ENCODE measurements at regions not wholly inside any gene's neighbourhood (a gene's known extent, or its start where the extent isn't known, plus 50 kb on each side); places are given as distances from the start of the nearest gene placed in this dataset.

GRCh38 chr13:50140581-50141374, 125.5 kb downstream of the KCNRG start:
- TF ChIP-seq CTCF (IDR thresholded peaks at IDR 0.05; ENCODE audit: control insufficient read depth, insufficient read depth, low read depth, low read length, missing control alignments), result no peak
- H3K4me3 ChIP-seq (ENCODE audit: control insufficient read depth, low read depth, low read length), result no peak overlapping the region
- no peak for DNase-seq (ENCODE audit: low read depth)

- TF ChIP-seq CTCF (IDR thresholded peaks at IDR 0.05; ENCODE audit: control insufficient read depth, insufficient read depth, low read depth, low read length, missing control alignments), result no peak
- no peak overlapping the region for H3K4me3 ChIP-seq (ENCODE audit: control insufficient read depth, low read depth, low read length)
- DNase-seq (ENCODE audit: low read depth), result no peak
These were observed 126.2 kb downstream of the KCNRG start for GRCh38 chr13:50141375-50141975.

- no peak for DNase-seq (ENCODE audit: low read depth)
- no peak overlapping the region for H3K4me3 ChIP-seq (ENCODE audit: control insufficient read depth, low read depth, low read length)
- TF ChIP-seq CTCF (IDR thresholded peaks at IDR 0.05; ENCODE audit: control insufficient read depth, insufficient read depth, low read depth, low read length, missing control alignments), result no peak
These were observed 129.3 kb downstream of the KCNRG start for GRCh38 chr13:50144246-50145160.

GRCh38 chr13:50149214-50149613, 134.0 kb downstream of the KCNRG start:
- TF ChIP-seq CTCF (IDR thresholded peaks at IDR 0.05; ENCODE audit: control insufficient read depth, insufficient read depth, low read depth, low read length, missing control alignments), result no peak
- no peak overlapping the region for H3K4me3 ChIP-seq (ENCODE audit: control insufficient read depth, low read depth, low read length)
- DNase-seq (ENCODE audit: low read depth), result no peak

- no peak for TF ChIP-seq CTCF (IDR thresholded peaks at IDR 0.05; ENCODE audit: control insufficient read depth, insufficient read depth, low read depth, low read length, missing control alignments)
- H3K4me3 ChIP-seq (ENCODE audit: control insufficient read depth, low read depth, low read length), result no peak overlapping the region
- DNase-seq (ENCODE audit: low read depth), result no peak
These were observed 134.7 kb downstream of the KCNRG start for GRCh38 chr13:50149932-50150331.

- no peak overlapping the region for H3K4me3 ChIP-seq (ENCODE audit: control insufficient read depth, low read depth, low read length)
- no peak for DNase-seq (ENCODE audit: low read depth)
- no peak for TF ChIP-seq CTCF (IDR thresholded peaks at IDR 0.05; ENCODE audit: control insufficient read depth, insufficient read depth, low read depth, low read length, missing control alignments)
These were observed 137.0 kb downstream of the KCNRG start for GRCh38 chr13:50152224-50152623.

All from AG09309 (cell line).